ENCODE measurements at regions not wholly inside any gene's neighbourhood (a gene's known extent, or its start where the extent isn't known, plus 50 kb on each side); places are given as distances from the start of the nearest gene placed in this dataset.

DNA sequence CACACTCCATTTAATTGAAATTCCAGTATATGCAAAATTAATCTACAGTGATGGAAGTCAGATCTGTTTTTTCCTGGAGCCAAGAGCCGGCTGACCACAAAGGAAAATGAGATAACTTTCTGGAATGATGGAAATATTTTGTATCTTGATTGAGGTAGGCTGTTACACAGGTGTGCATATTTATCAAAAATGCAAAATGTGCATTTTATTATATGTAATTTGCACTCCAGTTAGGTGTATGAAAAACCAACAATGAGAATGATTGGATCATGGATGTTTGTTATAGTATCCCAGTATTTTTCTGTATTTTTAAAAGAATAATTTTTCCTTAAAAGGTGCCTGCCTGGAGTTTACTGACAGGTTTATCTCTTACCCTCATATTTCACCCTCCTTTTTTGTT, 242.0 kb upstream of the JAG1 start:
- BruUV-seq (replicated peaks), result no TSS peak
- H3K36me3 ChIP-seq (ENCODE audit: control insufficient read depth in 1 of 2, insufficient read depth in 2 of 2, low read length in 2 of 2), result no peaks in the 10 kb centered on the region
- no peak for ATAC-seq
- no peaks in the 10 kb centered on the region for H3K9me2 ChIP-seq (ENCODE audit: insufficient read depth)
- H3K4me2 ChIP-seq (ENCODE audit: low read length), result no peak overlapping the region
- intact Hi-C loops (cut with micrococcal nuclease), result no loop called here
- TF ChIP-seq SP1 (IDR thresholded peaks at IDR 0.05; ENCODE audit: low read depth) (no peak), RAD21 (IDR thresholded peaks at IDR 0.05; ENCODE audit: low read depth) (no peak), JUND (IDR thresholded peaks at IDR 0.05) (no peak), REST (IDR thresholded peaks at IDR 0.05; ENCODE audit: low read depth) (no peak), SRF (IDR thresholded peaks at IDR 0.05; ENCODE audit: low read depth) (no peak), CTCF (IDR thresholded peaks at IDR 0.05 in 2 of 3, conservative IDR thresholded peaks at IDR 0.05 in 1 of 3; ENCODE audit: borderline replicate concordance in 1 of 3, insufficient read depth in 1 of 3, low read depth in 2 of 3, low read length in 2 of 3) (no peak), POLR2A (IDR thresholded peaks at IDR 0.05; ENCODE audit: borderline replicate concordance, extremely low read depth, insufficient read depth, insufficient read length) (no peak), EZH2phosphoT487 (IDR thresholded peaks at IDR 0.05; ENCODE audit: borderline replicate concordance) (no peak), CBX3 (IDR thresholded peaks at IDR 0.05; ENCODE audit: low read depth) (no peak), ELF1 (IDR thresholded peaks at IDR 0.05; ENCODE audit: borderline replicate concordance, low read depth) (no peak), EZH2 (IDR thresholded peaks at IDR 0.05) (no peak)
- no peak overlapping the region for H3K27ac ChIP-seq (ENCODE audit: low read depth, low read length)
- H3K79me2 ChIP-seq (ENCODE audit: insufficient read depth, low read length), result no peaks in the 10 kb centered on the region
- no peaks in the 10 kb centered on the region for H3K27me3 ChIP-seq (ENCODE audit: insufficient read depth, low read length)
- peaks cover 0 to 7% of the 10 kb centered on the region in 2 experiments; a peak in 1 of 4 replicates for H3K4me1 ChIP-seq (ENCODE audit: control insufficient read depth in 1 of 2, insufficient read depth in 2 of 2, low read length in 2 of 2)
- POLR2A ChIA-PET, result no interaction called here
- RAD21 ChIA-PET (ENCODE audit: low non-redundant PET in 1 of 2, low total read pairs in 2 of 2, uncharacterized antibody in 2 of 2, unreplicated experiment in 2 of 2), result no interaction called here
- no peaks in the 10 kb centered on the region for H4K20me1 ChIP-seq (ENCODE audit: insufficient read depth)
- no peak overlapping the region for H2AFZ ChIP-seq (ENCODE audit: low read depth, low read length, poor library complexity, severe bottlenecking)
- CTCF ChIA-PET, result no interaction called here
- H3K9me3 ChIP-seq (ENCODE audit: control insufficient read depth in 1 of 2, insufficient read depth in 1 of 2, low read depth in 1 of 2, low read length in 2 of 2), result no peaks in the 10 kb centered on the region
- no peak overlapping the region for H3K4me3 ChIP-seq (replicated peaks in 1 of 2; ENCODE audit: low read depth in 1 of 2, low read length in 2 of 2)
- H3K9ac ChIP-seq (ENCODE audit: low read length), result no peak overlapping the region
- no peak for DNase-seq (ENCODE audit: low read depth, low spot score)
